Jurkat, Clone E6-1 (cell line): ENCODE measurements at regions not wholly inside any gene's neighbourhood (a gene's known extent, or its start where the extent isn't known, plus 50 kb on each side); places are given as distances from the start of the nearest gene placed in this dataset.
"Not testable (repeated sequence)": the region's sequence is repeated elsewhere in the genome, so short reads cannot be mapped to it uniquely, and the experiment has no call there.

Source experiments
- DNase-seq: peaks from one replicate; pipeline ENCODE4 v3.0.0-alpha.2; 2011; ENCODE audit warnings: low read depth, low spot score
- H3K4me3 ChIP-seq: 2 replicates; pipeline ENCODE4 v1.5.1; 2011; ENCODE audit warnings: mild to moderate bottlenecking, low read length, control low read depth, moderate library complexity

GRCh38 chr3:68676136-68676535 lies 256.2 kb downstream of the TAFA4 start:
- no peak for DNase-seq
- H3K4me3 ChIP-seq = no peak overlapping the region

GRCh38 chr3:68667346-68667745 lies 265.0 kb downstream of the TAFA4 start:
- no peak overlapping the region for H3K4me3 ChIP-seq
- no peak for DNase-seq

GRCh38 chr3:68666429-68667136 lies 265.8 kb downstream of the TAFA4 start:
- H3K4me3 ChIP-seq = no peak overlapping the region
- no peak for DNase-seq

DNA sequence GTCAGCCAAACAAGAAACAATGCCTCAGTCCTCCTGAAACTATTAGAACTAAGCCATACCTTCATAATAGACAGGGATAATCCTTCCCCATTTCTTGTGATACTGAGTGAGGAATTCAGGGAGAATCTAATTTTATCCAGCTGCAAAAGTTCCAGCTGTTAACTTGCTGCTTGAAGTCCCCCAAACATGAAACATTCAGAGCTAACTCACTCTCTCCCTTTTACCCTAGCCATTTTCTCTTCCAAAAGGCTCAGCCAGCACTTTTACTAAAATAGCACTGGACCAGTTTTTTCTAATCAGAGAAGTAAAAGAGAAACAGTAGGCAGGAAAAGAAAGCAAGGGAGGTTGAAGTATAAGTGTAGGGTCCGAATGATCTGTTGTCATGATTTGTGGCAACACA lies 268.1 kb downstream of the TAFA4 start:
- no peak overlapping the region for H3K4me3 ChIP-seq
- DNase-seq = no peak

- no peak for DNase-seq
- no peak overlapping the region for H3K4me3 ChIP-seq
Observed at GRCh38 chr3:68662176-68662575, 270.2 kb downstream of the TAFA4 start.

DNA sequence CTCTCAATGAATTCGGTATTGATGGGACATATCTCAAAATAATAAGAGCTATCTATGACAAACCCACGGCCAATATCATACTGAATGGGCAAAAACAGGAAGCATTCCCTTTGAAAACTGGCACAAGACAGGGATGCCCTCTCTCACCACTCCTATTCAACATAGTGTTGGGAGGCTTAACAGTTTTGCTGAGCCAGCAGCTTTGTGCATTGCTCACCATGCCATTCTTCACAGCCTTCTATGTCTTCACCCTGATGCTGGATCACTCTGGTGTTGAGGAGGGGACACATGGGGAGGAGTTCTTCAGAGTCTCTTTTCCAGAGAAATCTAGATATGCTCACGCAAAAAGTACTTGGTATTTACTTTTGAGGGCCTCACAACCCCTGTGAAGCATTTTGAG lies 281.7 kb downstream of the TAFA4 start:
- not testable (repeated sequence) for H3K4me3 ChIP-seq, DNase-seq

GRCh38 chr3:68648494-68648893 lies 283.9 kb downstream of the TAFA4 start:
- H3K4me3 ChIP-seq = no peak overlapping the region
- DNase-seq = no peak

- no peak for DNase-seq
- no peak overlapping the region for H3K4me3 ChIP-seq
Observed at GRCh38 chr3:68631850-68632545, 300.3 kb downstream of the TAFA4 start.

DNA sequence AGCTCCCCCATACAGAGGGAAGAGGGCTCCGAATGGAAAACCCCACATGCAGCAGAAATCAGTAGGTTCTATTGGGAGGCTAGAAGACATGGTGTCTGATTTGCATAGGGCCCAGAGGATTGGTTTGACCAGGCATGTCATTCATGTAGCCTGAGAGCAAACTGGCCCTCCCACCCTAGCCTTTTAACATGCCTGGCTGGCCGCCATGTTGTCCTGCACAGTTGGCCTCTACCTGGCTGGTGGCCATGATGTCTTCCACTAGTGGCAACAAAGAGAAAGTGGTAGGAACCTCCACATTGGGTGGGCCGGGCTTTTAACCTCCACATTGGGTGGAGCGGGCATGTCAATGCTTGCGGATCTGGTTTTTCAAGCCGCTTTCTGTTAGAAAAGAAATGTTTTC lies 312.1 kb downstream of the TAFA4 start:
- DNase-seq = no peak

DNA sequence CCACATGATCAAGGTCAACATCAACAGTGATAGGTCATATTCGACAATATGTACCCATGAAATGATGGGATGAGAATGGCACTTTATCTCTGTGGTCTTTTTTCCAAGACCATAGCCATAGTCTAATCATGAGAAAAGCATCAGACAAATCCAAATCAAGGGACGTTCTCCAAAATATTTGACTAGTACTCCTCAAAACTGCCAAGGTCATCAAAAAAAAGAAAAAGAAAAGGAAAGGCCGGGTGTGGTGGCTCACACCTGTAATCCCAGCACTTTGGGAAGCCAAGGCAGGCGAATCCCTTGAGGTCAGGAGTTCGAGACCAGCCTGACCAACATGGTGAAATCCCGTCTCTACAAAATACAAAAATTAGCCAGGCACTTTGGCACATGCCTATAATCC lies 318.3 kb downstream of the TAFA4 start:
- H3K4me3 ChIP-seq = no peak overlapping the region
- DNase-seq = no peak

More for the DNA sequence above, 312.1 kb downstream of the TAFA4 start:
- H3K4me3 ChIP-seq = no peak overlapping the region

DNA sequence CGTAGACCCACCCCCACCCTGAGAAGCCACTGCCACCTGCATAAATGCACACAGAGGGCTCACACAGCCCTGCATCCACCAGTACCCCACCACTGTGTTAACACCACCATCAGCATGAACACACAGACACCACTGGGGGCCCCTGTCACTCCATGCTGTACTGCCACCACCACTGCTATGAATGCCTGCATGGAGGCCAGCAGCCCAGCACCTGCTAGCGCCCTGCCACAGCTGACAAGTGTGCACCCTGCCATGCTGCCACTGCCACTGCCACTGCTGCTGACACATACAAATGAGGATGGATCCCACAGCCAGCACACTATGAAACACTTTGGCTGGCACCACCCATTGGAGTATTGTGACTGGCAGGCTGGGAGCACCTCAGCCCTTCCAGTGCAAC lies 361.0 kb downstream of the TAFA4 start:
- DNase-seq = no peak
- no peak overlapping the region for H3K4me3 ChIP-seq

GRCh38 chr3:68560728-68561127 lies 371.6 kb downstream of the TAFA4 start:
- H3K4me3 ChIP-seq = no peak overlapping the region

GRCh38 chr3:68535782-68536181 lies 396.6 kb downstream of the TAFA4 start:
- no peak for DNase-seq
- no peak overlapping the region for H3K4me3 ChIP-seq

More at GRCh38 chr3:68560728-68561127, 371.6 kb downstream of the TAFA4 start:
- no peak for DNase-seq

GRCh38 chr3:68523330-68523729 lies 409.0 kb downstream of the TAFA4 start:
- H3K4me3 ChIP-seq = no peak overlapping the region
- no peak for DNase-seq

DNA sequence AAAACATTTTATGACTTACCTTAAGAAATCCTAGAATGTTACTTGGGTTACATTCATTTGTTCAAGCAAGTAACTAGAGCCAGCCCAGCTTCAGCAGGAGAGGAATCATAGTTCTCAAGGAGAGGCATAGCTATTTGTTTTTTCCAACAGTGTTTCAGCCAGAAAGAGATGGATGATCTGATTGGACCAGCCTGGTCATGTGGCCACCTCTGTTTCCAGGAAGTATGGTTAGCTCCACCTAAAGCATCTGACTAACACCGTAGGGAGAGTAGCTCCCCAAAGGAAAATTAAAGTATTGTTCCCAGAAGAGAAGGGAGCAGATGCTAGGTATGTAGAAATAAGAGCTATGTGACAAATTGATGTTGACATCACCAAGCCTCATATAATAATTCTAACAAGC lies 417.1 kb downstream of the TAFA4 start:
- no peak overlapping the region for H3K4me3 ChIP-seq
- no peak for DNase-seq

DNA sequence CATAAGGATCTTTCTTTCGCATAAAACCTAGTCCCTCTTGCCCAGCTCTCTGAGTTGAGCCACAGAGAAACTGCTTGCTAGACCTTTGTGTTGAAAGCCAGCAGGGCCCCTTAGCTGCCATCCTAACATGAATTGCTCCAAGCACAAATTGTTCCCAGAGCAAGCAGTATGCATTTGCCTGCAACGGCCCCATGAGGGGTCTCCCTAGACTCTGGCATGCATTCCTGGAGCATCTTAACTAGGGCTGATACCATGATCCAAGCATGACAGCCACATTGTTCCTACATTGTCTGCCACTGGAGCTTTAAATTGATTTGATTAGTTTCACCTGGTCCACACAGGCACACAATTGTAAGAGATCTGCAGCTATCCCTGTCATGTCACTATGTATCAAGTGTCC lies 428.1 kb downstream of the TAFA4 start:
- no peak for DNase-seq
- H3K4me3 ChIP-seq = no peak overlapping the region

DNA sequence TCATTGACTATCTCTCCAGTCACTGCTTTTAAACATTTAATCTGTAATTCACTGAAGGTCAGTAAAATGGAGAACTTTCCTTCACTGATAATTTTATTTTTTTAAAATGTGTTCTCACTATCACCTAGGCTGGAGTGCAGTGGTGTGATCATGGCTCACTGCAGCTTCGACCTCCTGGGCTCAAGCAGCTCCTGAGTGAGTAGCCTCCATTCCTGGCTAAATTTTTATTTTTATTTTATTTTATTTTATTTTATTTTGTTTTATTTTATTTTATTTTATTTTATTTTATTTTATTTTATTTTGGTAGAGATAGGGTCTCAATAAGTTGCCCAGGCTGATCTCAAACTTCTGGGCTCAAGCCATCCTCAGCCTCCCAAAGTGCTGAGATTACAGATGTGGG lies 446.5 kb downstream of the TAFA4 start:
- DNase-seq, H3K4me3 ChIP-seq: not testable (repeated sequence)

GRCh38 chr3:68485051-68485450 lies 447.3 kb downstream of the TAFA4 start:
- H3K4me3 ChIP-seq = no peak overlapping the region
- no peak for DNase-seq

DNA sequence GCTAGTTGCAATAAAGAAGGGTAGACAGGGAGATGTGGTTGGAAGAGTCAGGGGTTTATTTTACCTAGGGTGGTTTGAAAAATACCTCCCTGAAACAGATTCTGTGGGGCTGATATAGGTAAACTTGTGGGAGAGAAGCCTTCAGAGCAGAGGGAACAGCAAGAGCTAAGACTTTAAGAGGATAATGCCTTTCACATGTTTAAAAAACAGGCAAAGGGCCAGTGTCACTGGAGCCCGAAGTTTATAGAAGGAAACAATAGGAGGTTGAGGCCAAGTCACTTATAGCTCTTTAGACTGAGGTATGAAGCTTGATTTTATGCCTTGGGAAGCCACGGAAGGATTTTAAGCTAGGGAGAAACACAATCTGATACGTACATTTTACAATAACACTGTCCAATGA lies 448.7 kb downstream of the TAFA4 start:
- DNase-seq = no peak
- H3K4me3 ChIP-seq = no peak overlapping the region

- no peak for DNase-seq
Observed at GRCh38 chr3:68483041-68483440, 449.3 kb downstream of the TAFA4 start.

GRCh38 chr3:68482565-68482964 lies 449.8 kb downstream of the TAFA4 start:
- DNase-seq = no peak
- no peak overlapping the region for H3K4me3 ChIP-seq

More at GRCh38 chr3:68483041-68483440, 449.3 kb downstream of the TAFA4 start:
- no peak overlapping the region for H3K4me3 ChIP-seq
